Ishikawa (cell line): ENCODE measurements at regions not wholly inside any gene's neighbourhood (a gene's known extent, or its start where the extent isn't known, plus 50 kb on each side); places are given as distances from the start of the nearest gene placed in this dataset.

Source experiments
- CEBPB ChIP-seq: IDR thresholded peaks from 2 replicates; pipeline ENCODE4 v1.6.1; 2012
- MAX ChIP-seq: IDR thresholded peaks from 2 replicates; pipeline ENCODE4 v1.6.1; 2012
- RAD21 ChIP-seq: IDR thresholded peaks from 2 replicates; pipeline ENCODE4 v1.6.1; 2012; ENCODE audit warnings: low read depth
- REST ChIP-seq: IDR thresholded peaks from 2 replicates; pipeline ENCODE4 v1.6.1; 2012; ENCODE audit warnings: low read depth, mild to moderate bottlenecking
- TAF1 ChIP-seq: IDR thresholded peaks from 2 replicates; pipeline ENCODE4 v1.6.1; 2012; ENCODE audit warnings: low read depth, mild to moderate bottlenecking
- TCF12 ChIP-seq: IDR thresholded peaks from 2 replicates; pipeline ENCODE4 v1.6.1; 2012; ENCODE audit warnings: low read depth
- YY1 ChIP-seq: IDR thresholded peaks from 2 replicates; pipeline ENCODE4 v1.6.1; 2012; ENCODE audit warnings: low read depth

- no peak for TF ChIP-seq TAF1
- TF ChIP-seq MAX, result no peak
- no peak for TF ChIP-seq CEBPB
- no peak for TF ChIP-seq REST
- TF ChIP-seq YY1, result no peak
- TF ChIP-seq TCF12, result no peak
- no peak for TF ChIP-seq RAD21
These were observed 98.8 kb upstream of the MYCBP2 start for GRCh38 chr13:77425705-77426104.
